IMR-90 (cell line): ENCODE measurements at regions not wholly inside any gene's neighbourhood (a gene's known extent, or its start where the extent isn't known, plus 50 kb on each side); places are given as distances from the start of the nearest gene placed in this dataset.
"Not testable (repeated sequence)": the region's sequence is repeated elsewhere in the genome, so short reads cannot be mapped to it uniquely, and the experiment has no call there.

Source experiments
- ATAC-seq: fragments of 200-7000 bp; cut with Tn5 transposase; 2 replicates; pipeline ENCODE4 v1.9.1; 2020; ENCODE audit warnings: low read depth, mild to moderate bottlenecking, moderate library complexity
- BruUV-seq: library from RNA; stranded (reverse); fragments of 400-500 nt; replicated peaks from 2 replicates; lab custom pipeline; 2021; lab: Mats Ljungman, UMichigan
- CTCF ChIA-PET: fragments of 300-600 bp; formaldehyde crosslinking; extraction: SDS; loops from one replicate; lab custom pipeline; 2021; ENCODE audit warnings: antibody characterized with exemption; lab: Yijun Ruan, JAX
- POLR2A ChIA-PET: fragments of 300-600 bp; sonication (Branson Sonifier 250); formaldehyde crosslinking; loops from one replicate; lab custom pipeline; 2022; ENCODE audit warnings: antibody characterized with exemption; ENCODE audit not compliant: unreplicated experiment; lab: Charles Lee
- DNase-seq: peaks from one replicate; pipeline ENCODE4 v3.0.0; 2013
- H2AFZ ChIP-seq: replicated peaks from 2 replicates; pipeline ENCODE3; 2013; ENCODE audit warnings: low read length, mild to moderate bottlenecking; ENCODE audit not compliant: poor library complexity
- H2AK5ac ChIP-seq: 2 replicates; pipeline ENCODE4 v1.6.1; 2013; ENCODE audit warnings: low read depth, low read length, inconsistent platforms
- H2AK9ac ChIP-seq: replicated peaks from 2 replicates; pipeline ENCODE3; 2013; ENCODE audit warnings: mild to moderate bottlenecking, low read depth, low read length, moderate library complexity; ENCODE audit not compliant: poor library complexity
- H2BK120ac ChIP-seq: 2 replicates; pipeline ENCODE4 v1.6.1; 2013; ENCODE audit warnings: low read depth, low read length, inconsistent platforms
- H2BK15ac ChIP-seq: 3 replicates; pipeline ENCODE4 v1.6.1; 2013; ENCODE audit warnings: low read depth, low read length, inconsistent platforms
- H2BK20ac ChIP-seq: 2 replicates; pipeline ENCODE4 v1.6.1; 2013; ENCODE audit warnings: low read depth, mild to moderate bottlenecking, inconsistent platforms, low read length, moderate library complexity
- H2BK5ac ChIP-seq: 2 replicates; pipeline ENCODE4 v1.6.1; 2013; ENCODE audit warnings: mild to moderate bottlenecking, low read depth, low read length, inconsistent platforms; ENCODE audit not compliant: poor library complexity, severe bottlenecking
- H3K14ac ChIP-seq: replicated peaks from 2 replicates; pipeline ENCODE4 v1.6.1; 2013; ENCODE audit warnings: low read depth, low read length, inconsistent platforms
- H3K18ac ChIP-seq: 2 replicates; pipeline ENCODE4 v1.6.1; 2013; ENCODE audit warnings: low read depth, low read length, control low read depth
- H3K23ac ChIP-seq: 2 replicates; pipeline ENCODE4 v1.6.1; 2013; ENCODE audit warnings: low read depth, low read length, inconsistent platforms
- H3K27ac ChIP-seq: 2 replicates; pipeline ENCODE4 v1.5.1; 2013; ENCODE audit warnings: mild to moderate bottlenecking, control low read depth, low read length; ENCODE audit not compliant: insufficient read depth
- H3K27me3 ChIP-seq: 2 replicates; pipeline ENCODE4 v1.6.1; 2013; ENCODE audit warnings: low read length; ENCODE audit not compliant: control insufficient read depth, insufficient read depth
- H3K36me3 ChIP-seq: 2 replicates; pipeline ENCODE4 v1.6.1; 2013; ENCODE audit warnings: low read length, mixed read lengths; ENCODE audit not compliant: control insufficient read depth, insufficient read depth
- H3K4ac ChIP-seq: 2 replicates; pipeline ENCODE4 v1.6.1; 2013; ENCODE audit warnings: low read depth, low read length, inconsistent platforms
- H3K4me1 ChIP-seq: 2 replicates; pipeline ENCODE4 v1.6.1; 2013; ENCODE audit warnings: low read length, mixed read lengths; ENCODE audit not compliant: control insufficient read depth, insufficient read depth
- H3K4me2 ChIP-seq: 2 replicates; pipeline ENCODE4 v1.6.1; 2013; ENCODE audit warnings: low read depth, mild to moderate bottlenecking, control low read depth, low read length, moderate library complexity
- H3K4me3 ChIP-seq: 2 replicates; pipeline ENCODE4 v1.5.1; 2013; ENCODE audit warnings: low read depth, mild to moderate bottlenecking, control low read depth, low read length, moderate library complexity; ENCODE audit not compliant: insufficient read depth
- H3K56ac ChIP-seq: 2 replicates; pipeline ENCODE4 v1.6.1; 2013; ENCODE audit warnings: low read length, inconsistent platforms; ENCODE audit not compliant: insufficient read depth; ENCODE audit errors: extremely low read depth
- H3K79me1 ChIP-seq, 2 experiments: 2 replicates each; pipeline ENCODE4 v1.6.1; 2013; ENCODE audit warnings: low read length in 2 of 2, inconsistent platforms in 1 of 2, low read depth in 1 of 2
- H3K9ac ChIP-seq: 2 replicates; pipeline ENCODE4 v1.6.1; 2013; ENCODE audit warnings: low read depth, low read length, control low read depth
- H3K9me1 ChIP-seq: 2 replicates; pipeline ENCODE4 v1.6.1; 2013; ENCODE audit warnings: low read length, inconsistent platforms; ENCODE audit not compliant: insufficient read depth
- H3K9me3 ChIP-seq: 2 replicates; pipeline ENCODE4 v1.6.1; 2013; ENCODE audit warnings: low read length; ENCODE audit not compliant: control insufficient read depth, insufficient read depth
- H4K20me1 ChIP-seq: 2 replicates; pipeline ENCODE4 v1.6.1; 2013; ENCODE audit warnings: low read length, inconsistent platforms; ENCODE audit not compliant: insufficient read depth
- H4K5ac ChIP-seq: 2 replicates; pipeline ENCODE4 v1.6.1; 2013; ENCODE audit warnings: mild to moderate bottlenecking, low read depth, low read length, control low read depth
- H4K8ac ChIP-seq, 2 experiments: 2 replicates each; pipeline ENCODE4 v1.6.1; 2013; ENCODE audit warnings: low read depth in 2 of 2, low read length in 2 of 2, control low read depth in 1 of 2, inconsistent platforms in 1 of 2
- H4K91ac ChIP-seq: 2 replicates; pipeline ENCODE4 v1.6.1; 2013; ENCODE audit warnings: low read depth, low read length, inconsistent platforms; ENCODE audit not compliant: insufficient read depth
- BHLHE40 ChIP-seq: fragments of 150-350 bp; IDR thresholded peaks from 2 replicates; pipeline ENCODE4 v1.6.1; 2016; ENCODE audit warnings: mild to moderate bottlenecking, low read depth, low read length
- ELK1 ChIP-seq: fragments of 150-350 bp; IDR thresholded peaks from 2 replicates; pipeline ENCODE4 v1.6.1; 2016; ENCODE audit warnings: low read depth, mild to moderate bottlenecking, low read length, moderate library complexity, borderline replicate concordance
- WGBS, 2 experiments: methylation state at CpG; one replicate each; pipeline versions ENCODE4 v1.1.5 to v1.1.7; 2013; ENCODE audit warnings: missing lambda C conversion rate in 2 of 2; ENCODE audit not compliant: insufficient read length in 1 of 2; ENCODE audit errors: extremely low coverage in 2 of 2; 5-methylcytosine and 5-hydroxymethylcytosine counted together
- dilution Hi-C: fragments of 300-500 bp; cut with HindIII; formaldehyde crosslinking; loops from one replicate; pipeline ENCODE4 v1.14.3; 2018; ENCODE audit warnings: low sequenced_read_pairs; ENCODE audit not compliant: unreplicated experiment
- in situ Hi-C: fragments of 300-500 bp; cut with MboI; formaldehyde crosslinking; loops from 3 replicates; pipeline ENCODE4 v1.14.3; 2019; ENCODE audit warnings: low sequenced_read_pairs, inconsistent platforms, mixed read lengths
- intact Hi-C: fragments of 100-400 bp; cut with micrococcal nuclease; formaldehyde crosslinking; loops from 2 replicates; pipeline ENCODE4 v1.10.0; 2022

- Histone ChIP-seq H2BK120ac (no peak overlapping the region), H2BK15ac (no peak overlapping the region), H3K9ac (no peak overlapping the region), H3K27ac (no peak overlapping the region), H3K18ac (no peak overlapping the region), H2AK5ac (no peak overlapping the region), H3K36me3 (no peaks in the 10 kb centered on the region), H3K4me2 (no peak overlapping the region), H2AK9ac (no peak overlapping the region), H4K5ac (no peak overlapping the region), H4K91ac (no peak overlapping the region), H3K27me3 (no peaks in the 10 kb centered on the region), H3K4me3 (no peak overlapping the region), H3K79me1 (no peaks in the 10 kb centered on the region), H3K4me1 (no peaks in the 10 kb centered on the region), H4K8ac (no peak overlapping the region), H3K14ac (no peak overlapping the region), H2BK20ac (no peak overlapping the region), H2BK5ac (no peak overlapping the region), H3K9me3 (peaks cover 3% of the 10 kb centered on the region; the same call in 1 of the 2 replicates), H2AFZ (no peak overlapping the region), H3K56ac (no peak overlapping the region), H4K20me1 (no peaks in the 10 kb centered on the region), H3K4ac (no peak overlapping the region), H3K23ac (no peak overlapping the region), H3K9me1 (no peaks in the 10 kb centered on the region)
- no CpG with 5 or more reads among the region's 1 CpG for WGBS, 2 experiments
- dilution Hi-C loops = no loop called here
- intact Hi-C loops = no loop called here
- BruUV-seq = no TSS peak
- ChIA-PET POLR2A (no interaction called here), CTCF (no interaction called here)
- TF ChIP-seq BHLHE40 = no peak
- no peak for TF ChIP-seq ELK1
- ATAC-seq (no peak), DNase-seq (no peak)
- in situ Hi-C loops = no loop called here
Observed at GRCh38 chr5:67747096-67747495, 468.5 kb upstream of the PIK3R1 start.

DNA sequence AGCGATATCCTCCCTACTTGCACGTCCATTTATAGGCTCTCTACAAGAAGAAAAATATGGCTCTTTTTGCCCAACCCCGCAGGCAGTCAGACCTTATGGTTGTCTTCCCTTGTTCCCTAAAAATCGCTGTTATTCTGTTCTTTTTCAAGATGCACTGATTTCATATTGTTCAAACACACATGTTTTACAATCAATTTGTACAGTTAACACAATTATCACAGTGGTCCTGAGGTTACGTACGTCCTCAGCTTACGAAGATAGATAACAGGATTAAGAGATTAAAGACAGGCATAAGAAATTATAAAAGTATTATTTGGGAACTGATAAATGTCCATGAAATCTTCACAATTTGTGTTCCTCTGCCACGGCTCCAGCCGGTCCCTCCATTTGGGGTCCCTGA lies 468.9 kb upstream of the PIK3R1 start:
- H3K9me1 ChIP-seq, dilution Hi-C loops: not testable (repeated sequence)

More for the DNA sequence above, 468.9 kb upstream of the PIK3R1 start:
- CTCF ChIA-PET, in situ Hi-C loops, H3K23ac ChIP-seq, H2BK15ac ChIP-seq, H2BK120ac ChIP-seq, H3K9me3 ChIP-seq, H3K4me2 ChIP-seq, ATAC-seq, intact Hi-C loops, H4K8ac ChIP-seq, H3K79me1 ChIP-seq, H2AK5ac ChIP-seq, H3K27ac ChIP-seq, H2AK9ac ChIP-seq, H4K20me1 ChIP-seq, BruUV-seq, H4K91ac ChIP-seq, H3K36me3 ChIP-seq, H3K9ac ChIP-seq, H3K4ac ChIP-seq, H2BK20ac ChIP-seq, POLR2A ChIA-PET, H3K4me1 ChIP-seq, H3K56ac ChIP-seq, H2BK5ac ChIP-seq, H3K14ac ChIP-seq, H3K18ac ChIP-seq, DNase-seq, H3K4me3 ChIP-seq, H3K27me3 ChIP-seq, H2AFZ ChIP-seq, H4K5ac ChIP-seq: not testable (repeated sequence)
- WGBS, 2 experiments = no CpG with 5 or more reads among the region's 9 CpGs
